IMR-90 (cell line): ENCODE measurements at regions not wholly inside any gene's neighbourhood (a gene's known extent, or its start where the extent isn't known, plus 50 kb on each side); places are given as distances from the start of the nearest gene placed in this dataset.

ENCODE experiments used
- ATAC-seq: fragments of 200-7000 bp; cut with Tn5 transposase; 2 replicates; pipeline ENCODE4 v1.9.1; 2020; ENCODE audit warnings: low read depth, mild to moderate bottlenecking, moderate library complexity
- BruUV-seq: library from RNA; stranded (reverse); fragments of 400-500 nt; replicated peaks from 2 replicates; lab custom pipeline; 2021; lab: Mats Ljungman, UMichigan
- CTCF ChIA-PET: fragments of 300-600 bp; formaldehyde crosslinking; extraction: SDS; loops from one replicate; lab custom pipeline; 2021; ENCODE audit warnings: antibody characterized with exemption; lab: Yijun Ruan, JAX
- POLR2A ChIA-PET: fragments of 300-600 bp; sonication (Branson Sonifier 250); formaldehyde crosslinking; loops from one replicate; lab custom pipeline; 2022; ENCODE audit warnings: antibody characterized with exemption; ENCODE audit not compliant: unreplicated experiment; lab: Charles Lee
- DNase-seq: peaks from one replicate; pipeline ENCODE4 v3.0.0; 2013
- H2AFZ ChIP-seq: replicated peaks from 2 replicates; pipeline ENCODE3; 2013; ENCODE audit warnings: low read length, mild to moderate bottlenecking; ENCODE audit not compliant: poor library complexity
- H2AK5ac ChIP-seq: 2 replicates; pipeline ENCODE4 v1.6.1; 2013; ENCODE audit warnings: low read depth, low read length, inconsistent platforms
- H2AK9ac ChIP-seq: replicated peaks from 2 replicates; pipeline ENCODE3; 2013; ENCODE audit warnings: mild to moderate bottlenecking, low read depth, low read length, moderate library complexity; ENCODE audit not compliant: poor library complexity
- H2BK120ac ChIP-seq: 2 replicates; pipeline ENCODE4 v1.6.1; 2013; ENCODE audit warnings: low read depth, low read length, inconsistent platforms
- H2BK15ac ChIP-seq: 3 replicates; pipeline ENCODE4 v1.6.1; 2013; ENCODE audit warnings: low read depth, low read length, inconsistent platforms
- H2BK20ac ChIP-seq: 2 replicates; pipeline ENCODE4 v1.6.1; 2013; ENCODE audit warnings: low read depth, mild to moderate bottlenecking, inconsistent platforms, low read length, moderate library complexity
- H2BK5ac ChIP-seq: 2 replicates; pipeline ENCODE4 v1.6.1; 2013; ENCODE audit warnings: mild to moderate bottlenecking, low read depth, low read length, inconsistent platforms; ENCODE audit not compliant: poor library complexity, severe bottlenecking
- H3K14ac ChIP-seq: replicated peaks from 2 replicates; pipeline ENCODE4 v1.6.1; 2013; ENCODE audit warnings: low read depth, low read length, inconsistent platforms
- H3K18ac ChIP-seq: 2 replicates; pipeline ENCODE4 v1.6.1; 2013; ENCODE audit warnings: low read depth, low read length, control low read depth
- H3K23ac ChIP-seq: 2 replicates; pipeline ENCODE4 v1.6.1; 2013; ENCODE audit warnings: low read depth, low read length, inconsistent platforms
- H3K27ac ChIP-seq: 2 replicates; pipeline ENCODE4 v1.5.1; 2013; ENCODE audit warnings: mild to moderate bottlenecking, control low read depth, low read length; ENCODE audit not compliant: insufficient read depth
- H3K27me3 ChIP-seq: 2 replicates; pipeline ENCODE4 v1.6.1; 2013; ENCODE audit warnings: low read length; ENCODE audit not compliant: control insufficient read depth, insufficient read depth
- H3K36me3 ChIP-seq: 2 replicates; pipeline ENCODE4 v1.6.1; 2013; ENCODE audit warnings: low read length, mixed read lengths; ENCODE audit not compliant: control insufficient read depth, insufficient read depth
- H3K4ac ChIP-seq: 2 replicates; pipeline ENCODE4 v1.6.1; 2013; ENCODE audit warnings: low read depth, low read length, inconsistent platforms
- H3K4me1 ChIP-seq: 2 replicates; pipeline ENCODE4 v1.6.1; 2013; ENCODE audit warnings: low read length, mixed read lengths; ENCODE audit not compliant: control insufficient read depth, insufficient read depth
- H3K4me2 ChIP-seq: 2 replicates; pipeline ENCODE4 v1.6.1; 2013; ENCODE audit warnings: low read depth, mild to moderate bottlenecking, control low read depth, low read length, moderate library complexity
- H3K4me3 ChIP-seq: 2 replicates; pipeline ENCODE4 v1.5.1; 2013; ENCODE audit warnings: low read depth, mild to moderate bottlenecking, control low read depth, low read length, moderate library complexity; ENCODE audit not compliant: insufficient read depth
- H3K56ac ChIP-seq: 2 replicates; pipeline ENCODE4 v1.6.1; 2013; ENCODE audit warnings: low read length, inconsistent platforms; ENCODE audit not compliant: insufficient read depth; ENCODE audit errors: extremely low read depth
- H3K79me1 ChIP-seq, 2 experiments: 2 replicates each; pipeline ENCODE4 v1.6.1; 2013; ENCODE audit warnings: low read length in 2 of 2, inconsistent platforms in 1 of 2, low read depth in 1 of 2
- H3K9ac ChIP-seq: 2 replicates; pipeline ENCODE4 v1.6.1; 2013; ENCODE audit warnings: low read depth, low read length, control low read depth
- H3K9me1 ChIP-seq: 2 replicates; pipeline ENCODE4 v1.6.1; 2013; ENCODE audit warnings: low read length, inconsistent platforms; ENCODE audit not compliant: insufficient read depth
- H3K9me3 ChIP-seq: 2 replicates; pipeline ENCODE4 v1.6.1; 2013; ENCODE audit warnings: low read length; ENCODE audit not compliant: control insufficient read depth, insufficient read depth
- H4K20me1 ChIP-seq: 2 replicates; pipeline ENCODE4 v1.6.1; 2013; ENCODE audit warnings: low read length, inconsistent platforms; ENCODE audit not compliant: insufficient read depth
- H4K5ac ChIP-seq: 2 replicates; pipeline ENCODE4 v1.6.1; 2013; ENCODE audit warnings: mild to moderate bottlenecking, low read depth, low read length, control low read depth
- H4K8ac ChIP-seq, 2 experiments: 2 replicates each; pipeline ENCODE4 v1.6.1; 2013; ENCODE audit warnings: low read depth in 2 of 2, low read length in 2 of 2, control low read depth in 1 of 2, inconsistent platforms in 1 of 2
- H4K91ac ChIP-seq: 2 replicates; pipeline ENCODE4 v1.6.1; 2013; ENCODE audit warnings: low read depth, low read length, inconsistent platforms; ENCODE audit not compliant: insufficient read depth
- MAFK ChIP-seq: IDR thresholded peaks from 2 replicates; pipeline ENCODE4 v1.6.1; 2012; ENCODE audit warnings: low read depth, low read length, improper control_type of control experiment
- WGBS, 2 experiments: methylation state at CpG; one replicate each; pipeline versions ENCODE4 v1.1.5 to v1.1.7; 2013; ENCODE audit warnings: missing lambda C conversion rate in 2 of 2; ENCODE audit not compliant: insufficient read length in 1 of 2; ENCODE audit errors: extremely low coverage in 2 of 2; 5-methylcytosine and 5-hydroxymethylcytosine counted together
- dilution Hi-C: fragments of 300-500 bp; cut with HindIII; formaldehyde crosslinking; loops from one replicate; pipeline ENCODE4 v1.14.3; 2018; ENCODE audit warnings: low sequenced_read_pairs; ENCODE audit not compliant: unreplicated experiment
- in situ Hi-C: fragments of 300-500 bp; cut with MboI; formaldehyde crosslinking; loops from 3 replicates; pipeline ENCODE4 v1.14.3; 2019; ENCODE audit warnings: low sequenced_read_pairs, inconsistent platforms, mixed read lengths
- intact Hi-C: fragments of 100-400 bp; cut with micrococcal nuclease; formaldehyde crosslinking; loops from 2 replicates; pipeline ENCODE4 v1.10.0; 2022
- TF ChIP-seq, protein P1 (sequence below): conservative IDR thresholded peaks from 2 replicates; pipeline ENCODE4 v1.5.1; 2012; ENCODE audit warnings: mild to moderate bottlenecking, low read depth, low read length, improper control_type of control experiment

DNA sequence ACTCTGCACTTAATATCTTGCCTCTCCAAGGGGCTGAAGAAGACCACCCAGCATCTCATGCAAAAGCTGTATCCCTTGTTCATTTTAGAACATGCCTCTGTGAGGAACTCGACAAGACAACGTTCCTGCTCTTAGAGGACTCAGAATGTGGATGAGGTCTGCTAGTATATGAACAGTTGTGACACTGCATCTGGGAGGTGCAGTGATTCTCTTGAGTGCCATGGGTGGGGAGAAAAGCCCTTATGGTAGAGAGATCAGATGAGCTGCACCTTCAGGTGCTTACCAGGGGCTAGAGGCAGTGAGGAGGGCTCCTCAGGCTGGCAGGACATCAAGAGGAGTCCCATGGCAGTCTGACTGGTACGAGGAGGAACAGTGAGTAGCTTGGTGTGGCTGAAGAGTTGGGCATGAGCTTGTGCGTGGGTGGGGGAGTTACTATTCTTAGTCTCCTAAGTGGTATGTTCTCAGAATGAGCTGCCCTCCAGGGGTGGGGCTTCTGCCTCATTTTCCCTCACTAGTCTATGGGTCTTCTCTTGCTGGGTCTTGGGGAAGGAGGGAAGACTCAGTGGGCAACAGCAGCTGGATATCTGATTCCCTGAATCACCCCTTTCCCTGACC is 56.7 kb upstream of the ATP2B2 start:
- Histone ChIP-seq H3K36me3 (no peaks in the 10 kb centered on the region), H3K27ac (no peak overlapping the region), H3K9me3 (no peaks in the 10 kb centered on the region), H2BK15ac (no peak overlapping the region), H3K23ac (no peak overlapping the region), H3K9me1 (no peaks in the 10 kb centered on the region), H4K20me1 (no peaks in the 10 kb centered on the region), H4K5ac (no peak overlapping the region), H2BK120ac (no peak overlapping the region), H3K79me1 (no peaks in the 10 kb centered on the region), H2AK5ac (no peak overlapping the region), H3K14ac (no peak overlapping the region), H3K27me3 (no peaks in the 10 kb centered on the region; the same call in none of the 2 replicates), H3K9ac (no peak overlapping the region), H2BK20ac (no peak overlapping the region), H3K4me2 (no peak overlapping the region), H2AFZ (no peak overlapping the region), H4K91ac (no peak overlapping the region), H3K4me3 (no peak overlapping the region), H3K56ac (no peak overlapping the region), H3K18ac (no peak overlapping the region), H2BK5ac (no peak overlapping the region), H4K8ac (no peak overlapping the region), H2AK9ac (no peak overlapping the region), H3K4ac (no peak overlapping the region), H3K4me1 (no peaks in the 10 kb centered on the region)
- dilution Hi-C loops (no loop called here), intact Hi-C loops (no loop called here), in situ Hi-C loops (no loop called here)
- TF ChIP-seq, protein P1, sequence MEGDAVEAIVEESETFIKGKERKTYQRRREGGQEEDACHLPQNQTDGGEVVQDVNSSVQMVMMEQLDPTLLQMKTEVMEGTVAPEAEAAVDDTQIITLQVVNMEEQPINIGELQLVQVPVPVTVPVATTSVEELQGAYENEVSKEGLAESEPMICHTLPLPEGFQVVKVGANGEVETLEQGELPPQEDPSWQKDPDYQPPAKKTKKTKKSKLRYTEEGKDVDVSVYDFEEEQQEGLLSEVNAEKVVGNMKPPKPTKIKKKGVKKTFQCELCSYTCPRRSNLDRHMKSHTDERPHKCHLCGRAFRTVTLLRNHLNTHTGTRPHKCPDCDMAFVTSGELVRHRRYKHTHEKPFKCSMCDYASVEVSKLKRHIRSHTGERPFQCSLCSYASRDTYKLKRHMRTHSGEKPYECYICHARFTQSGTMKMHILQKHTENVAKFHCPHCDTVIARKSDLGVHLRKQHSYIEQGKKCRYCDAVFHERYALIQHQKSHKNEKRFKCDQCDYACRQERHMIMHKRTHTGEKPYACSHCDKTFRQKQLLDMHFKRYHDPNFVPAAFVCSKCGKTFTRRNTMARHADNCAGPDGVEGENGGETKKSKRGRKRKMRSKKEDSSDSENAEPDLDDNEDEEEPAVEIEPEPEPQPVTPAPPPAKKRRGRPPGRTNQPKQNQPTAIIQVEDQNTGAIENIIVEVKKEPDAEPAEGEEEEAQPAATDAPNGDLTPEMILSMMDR, result no peak
- no peak for TF ChIP-seq MAFK
- no peak for ATAC-seq
- ChIA-PET POLR2A (no interaction called here), CTCF (interaction anchor here (0.8 kb wide), 1 partner anchor 38 kb away, joined by 3 read pairs; no protein-coding TSS in a partner anchor)
- DNase-seq, result no peak
- BruUV-seq, result no TSS peak
- no CpG with 5 or more reads among the region's 4 CpGs for WGBS, 2 experiments
